GM12878 (cell line): ENCODE measurements at regions not wholly inside any gene's neighbourhood (a gene's known extent, or its start where the extent isn't known, plus 50 kb on each side); places are given as distances from the start of the nearest gene placed in this dataset.
"Not testable (repeated sequence)": the region's sequence is repeated elsewhere in the genome, so short reads cannot be mapped to it uniquely, and the experiment has no call there.

Experiments used
- ATAC-seq: fragments of 200-7000 bp; cut with Tn5 transposase; 3 replicates; pipeline ENCODE4 v1.9.1; 2020; ENCODE audit warnings: mild to moderate bottlenecking, moderate library complexity
- BruUV-seq: library from RNA; stranded (reverse); fragments of 400-500 nt; replicated peaks from 2 replicates; lab custom pipeline; 2021; lab: Mats Ljungman, UMichigan
- CTCF ChIA-PET: fragments of 300-600 bp; sonication (Branson Sonifier 250); formaldehyde crosslinking; extraction: SDS; loops from one replicate; lab custom pipeline; 2021; ENCODE audit warnings: inconsistent platforms; lab: Yijun Ruan, JAX
- POLR2A ChIA-PET: fragments of 350-600 bp; formaldehyde crosslinking; extraction: SDS; loops from one replicate; lab custom pipeline; 2021; ENCODE audit warnings: inconsistent platforms; lab: Charles Lee
- RAD21 ChIA-PET: fragments of 300-600 bp; sonication (Branson Sonifier 250); formaldehyde crosslinking; loops from one replicate; lab custom pipeline; 2023; ENCODE audit warnings: antibody characterized with exemption; ENCODE audit not compliant: unreplicated experiment; lab: Charles Lee
- SMC1A ChIA-PET: fragments of 300-600 bp; sonication (Branson Sonifier 250); formaldehyde crosslinking; loops from one replicate; lab custom pipeline; 2023; ENCODE audit not compliant: unreplicated experiment, uncharacterized antibody; lab: Charles Lee
- DNase-seq: peaks from one replicate; pipeline ENCODE4 v3.0.0-alpha.2; 2011; ENCODE audit warnings: low read depth, low spot score
- FAIRE-seq: peaks from 3 replicates; lab custom pipeline; 2011; peaks lifted over from hg19 to GRCh38; lab: Jason Lieb, UNC
- H2AFZ ChIP-seq: 2 replicates; pipeline ENCODE4 v1.6.0; 2011; ENCODE audit warnings: low read depth, low read length, control low read depth; ENCODE audit not compliant: control insufficient read depth
- H3K27ac ChIP-seq: 2 replicates; pipeline ENCODE4 v1.5.1; 2011; ENCODE audit warnings: control low read depth; ENCODE audit not compliant: control insufficient read depth, insufficient read depth
- H3K27me3 ChIP-seq, 2 experiments: replicated peaks in 1 of 2; 2 replicates each; pipeline versions ENCODE4 v1.6.0 to v1.6.1; 2011; ENCODE audit warnings: low read length in 1 of 2; ENCODE audit not compliant: control insufficient read depth in 2 of 2, insufficient read depth in 2 of 2
- H3K36me3 ChIP-seq, 2 experiments: 2 replicates each; pipeline ENCODE4 v1.5.1; 2011; ENCODE audit warnings: low read length in 1 of 2; ENCODE audit not compliant: control insufficient read depth in 2 of 2, insufficient read depth in 2 of 2
- H3K4me1 ChIP-seq: 2 replicates; pipeline ENCODE4 v1.6.1; 2011; ENCODE audit warnings: mild to moderate bottlenecking, low read length, moderate library complexity, mixed read lengths; ENCODE audit not compliant: control insufficient read depth, insufficient read depth
- H3K4me2 ChIP-seq: 2 replicates; pipeline ENCODE4 v1.6.0; 2011; ENCODE audit warnings: control low read depth; ENCODE audit not compliant: control insufficient read depth, insufficient read depth
- H3K4me3 ChIP-seq: fragments of 200-600 bp; sonication (generic); 2 replicates; pipeline ENCODE4 v1.5.1; 2016
- H3K79me2 ChIP-seq: 2 replicates; pipeline ENCODE4 v1.6.0; 2011; ENCODE audit warnings: low read length; ENCODE audit not compliant: control insufficient read depth, insufficient read depth
- H3K9ac ChIP-seq: 2 replicates; pipeline ENCODE4 v1.8.0; 2011; ENCODE audit warnings: low read length, control low read depth, mixed read lengths; ENCODE audit not compliant: control insufficient read depth, insufficient read depth
- H3K9me3 ChIP-seq: replicated peaks from 3 replicates; pipeline ENCODE4 v1.5.1; 2011; ENCODE audit warnings: mild to moderate bottlenecking, low read length; ENCODE audit not compliant: control insufficient read depth, insufficient read depth
- H4K20me1 ChIP-seq: 2 replicates; pipeline ENCODE4 v1.6.0; 2011; ENCODE audit not compliant: control insufficient read depth, insufficient read depth
- BACH1 ChIP-seq: fragments of 450-650 bp; IDR thresholded peaks from 2 replicates; pipeline ENCODE4 v1.6.1; 2017; ENCODE audit warnings: mild to moderate bottlenecking, borderline replicate concordance
- CREB1 ChIP-seq: IDR thresholded peaks from 2 replicates; pipeline ENCODE4 v1.6.1; 2012; ENCODE audit warnings: low read depth, mild to moderate bottlenecking, inconsistent platforms
- JUNB ChIP-seq: IDR thresholded peaks from 2 replicates; pipeline ENCODE4 v1.6.1; 2016; ENCODE audit warnings: antibody characterized with exemption, mild to moderate bottlenecking
- NFIC ChIP-seq: IDR thresholded peaks from 2 replicates; pipeline ENCODE4 v1.6.1; 2012; ENCODE audit warnings: low read depth, mild to moderate bottlenecking, inconsistent platforms, low read length, moderate library complexity
- NFYB ChIP-seq: IDR thresholded peaks from 2 replicates; pipeline ENCODE4 v1.6.1; 2011; ENCODE audit warnings: low read depth, mild to moderate bottlenecking, low read length, improper control_type of control experiment, moderate library complexity; ENCODE audit not compliant: insufficient read depth
- POLR2A ChIP-seq: IDR thresholded peaks from 2 replicates; pipeline ENCODE4 v1.6.1; 2011; ENCODE audit warnings: low read depth, mild to moderate bottlenecking, low read length
- STAT1 ChIP-seq: fragments of 450-650 bp; conservative IDR thresholded peaks from 2 replicates; pipeline ENCODE4 v1.6.1; 2014; ENCODE audit warnings: antibody characterized with exemption, mild to moderate bottlenecking
- STAT3 ChIP-seq: IDR thresholded peaks from 2 replicates; pipeline ENCODE4 v1.6.1; 2011; ENCODE audit warnings: low read depth, low read length, improper control_type of control experiment
- WGBS: methylation state at CpG from one replicate; pipeline ENCODE4 v1.1.6; 2016; ENCODE audit warnings: low lambda C conversion rate; ENCODE audit not compliant: insufficient replicate concordance, insufficient coverage; ENCODE audit errors: missing lambda C conversion rate; 5-methylcytosine and 5-hydroxymethylcytosine counted together
- in situ Hi-C: fragments of 300-500 bp; cut with MboI; formaldehyde crosslinking; loops from 9 replicates; pipeline ENCODE4 v1.14.3; 2018; ENCODE audit warnings: mixed read lengths
- intact Hi-C: fragments of 100-400 bp; cut with micrococcal nuclease; formaldehyde crosslinking; loops from one replicate; pipeline ENCODE4 v1.14.2; 2022; ENCODE audit not compliant: unreplicated experiment
- TF ChIP-seq, protein P1 (sequence below): fragments of 450-650 bp; conservative IDR thresholded peaks from 2 replicates; pipeline ENCODE4 v1.6.1; 2017; ENCODE audit warnings: mild to moderate bottlenecking, moderate library complexity
- TF ChIP-seq, protein P2 (sequence below): IDR thresholded peaks from 2 replicates; pipeline ENCODE4 v1.6.1; 2012; ENCODE audit warnings: low read length, inconsistent platforms

DNA sequence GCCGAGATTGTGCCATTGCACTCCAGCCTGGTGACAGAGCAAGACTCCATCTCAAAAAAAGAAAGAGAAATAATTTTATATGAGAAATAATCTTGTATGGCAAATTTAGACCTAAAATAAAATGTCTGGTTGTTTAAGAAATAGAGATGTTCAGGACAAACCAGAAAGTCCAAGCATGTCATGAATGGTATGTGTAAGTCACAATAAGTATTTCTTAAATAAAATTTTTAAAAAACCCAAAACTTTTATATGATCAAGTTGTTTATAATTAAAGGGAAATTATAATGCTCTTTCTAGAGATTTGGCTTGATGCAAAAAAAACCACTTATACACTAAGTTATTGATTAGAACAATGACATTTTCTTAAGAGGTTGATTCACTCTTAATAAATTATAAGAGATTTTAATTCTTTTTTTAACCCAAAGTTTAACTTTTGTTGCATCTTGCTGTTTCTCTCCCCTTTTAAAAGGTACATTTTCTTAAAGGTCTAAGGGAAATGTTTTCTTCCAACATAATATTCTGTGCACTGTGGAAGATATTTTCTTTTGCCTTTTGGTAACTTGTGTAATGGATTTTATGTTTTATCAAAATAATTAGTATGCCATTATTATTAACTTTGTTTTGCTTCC is 105.7 kb downstream of the RTP4 start (continued):
- no peak for TF ChIP-seq STAT1
- TF ChIP-seq NFYB: no peak
- no peak for TF ChIP-seq STAT3
- TF ChIP-seq JUNB: no peak
- no peak for TF ChIP-seq POLR2A
- no peak for TF ChIP-seq BACH1
- TF ChIP-seq CREB1: no peak

- RAD21 ChIA-PET, intact Hi-C loops, H3K9me3 ChIP-seq, DNase-seq, H3K4me2 ChIP-seq, H3K4me3 ChIP-seq, H3K36me3 ChIP-seq, POLR2A ChIA-PET, H3K9ac ChIP-seq, ATAC-seq, BruUV-seq, FAIRE-seq, H3K79me2 ChIP-seq, CTCF ChIA-PET, SMC1A ChIA-PET, H3K4me1 ChIP-seq, H3K27me3 ChIP-seq, in situ Hi-C loops, H2AFZ ChIP-seq, H4K20me1 ChIP-seq, H3K27ac ChIP-seq: not testable (repeated sequence)
- WGBS: 76% methylated on average over 7 of the region's 7 CpGs
Observed at GRCh38 chr3:187466306-187466705, 98.1 kb downstream of the RTP4 start.

- Histone ChIP-seq H3K27ac (no peak overlapping the region), H3K4me2 (no peak overlapping the region), H4K20me1 (no peaks in the 10 kb centered on the region), H2AFZ (no peak overlapping the region), H3K9ac (no peak overlapping the region), H3K79me2 (no peaks in the 10 kb centered on the region), H3K36me3 (no peaks in the 10 kb centered on the region), H3K27me3 (no peaks in the 10 kb centered on the region; a peak in 1 of 4 replicates), H3K9me3 (no peaks in the 10 kb centered on the region), H3K4me3 (no peak overlapping the region), H3K4me1 (no peaks in the 10 kb centered on the region)
- in situ Hi-C loops (no loop called here), intact Hi-C loops (no loop called here)
- ChIA-PET RAD21 (no interaction called here), CTCF (no interaction called here), POLR2A (no interaction called here), SMC1A (no interaction called here)
- no peak for DNase-seq
- ATAC-seq: no peak
- no TSS peak for BruUV-seq
- no peak for FAIRE-seq
- WGBS: 73% methylated on average over 4 of the region's 4 CpGs
- TF ChIP-seq, protein P1, sequence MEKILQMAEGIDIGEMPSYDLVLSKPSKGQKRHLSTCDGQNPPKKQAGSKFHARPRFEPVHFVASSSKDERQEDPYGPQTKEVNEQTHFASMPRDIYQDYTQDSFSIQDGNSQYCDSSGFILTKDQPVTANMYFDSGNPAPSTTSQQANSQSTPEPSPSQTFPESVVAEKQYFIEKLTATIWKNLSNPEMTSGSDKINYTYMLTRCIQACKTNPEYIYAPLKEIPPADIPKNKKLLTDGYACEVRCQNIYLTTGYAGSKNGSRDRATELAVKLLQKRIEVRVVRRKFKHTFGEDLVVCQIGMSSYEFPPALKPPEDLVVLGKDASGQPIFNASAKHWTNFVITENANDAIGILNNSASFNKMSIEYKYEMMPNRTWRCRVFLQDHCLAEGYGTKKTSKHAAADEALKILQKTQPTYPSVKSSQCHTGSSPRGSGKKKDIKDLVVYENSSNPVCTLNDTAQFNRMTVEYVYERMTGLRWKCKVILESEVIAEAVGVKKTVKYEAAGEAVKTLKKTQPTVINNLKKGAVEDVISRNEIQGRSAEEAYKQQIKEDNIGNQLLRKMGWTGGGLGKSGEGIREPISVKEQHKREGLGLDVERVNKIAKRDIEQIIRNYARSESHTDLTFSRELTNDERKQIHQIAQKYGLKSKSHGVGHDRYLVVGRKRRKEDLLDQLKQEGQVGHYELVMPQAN: no peak
- TF ChIP-seq, protein P2, sequence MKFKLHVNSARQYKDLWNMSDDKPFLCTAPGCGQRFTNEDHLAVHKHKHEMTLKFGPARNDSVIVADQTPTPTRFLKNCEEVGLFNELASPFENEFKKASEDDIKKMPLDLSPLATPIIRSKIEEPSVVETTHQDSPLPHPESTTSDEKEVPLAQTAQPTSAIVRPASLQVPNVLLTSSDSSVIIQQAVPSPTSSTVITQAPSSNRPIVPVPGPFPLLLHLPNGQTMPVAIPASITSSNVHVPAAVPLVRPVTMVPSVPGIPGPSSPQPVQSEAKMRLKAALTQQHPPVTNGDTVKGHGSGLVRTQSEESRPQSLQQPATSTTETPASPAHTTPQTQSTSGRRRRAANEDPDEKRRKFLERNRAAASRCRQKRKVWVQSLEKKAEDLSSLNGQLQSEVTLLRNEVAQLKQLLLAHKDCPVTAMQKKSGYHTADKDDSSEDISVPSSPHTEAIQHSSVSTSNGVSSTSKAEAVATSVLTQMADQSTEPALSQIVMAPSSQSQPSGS: no peak
- TF ChIP-seq NFIC: no peak
Observed at GRCh38 chr3:187465503-187465902, 97.3 kb downstream of the RTP4 start.
